ENCODE measurements at regions not wholly inside any gene's neighbourhood (a gene's known extent, or its start where the extent isn't known, plus 50 kb on each side); places are given as distances from the start of the nearest gene placed in this dataset.

- Histone ChIP-seq H3K27ac (no peak overlapping the region), H3K4me3 (no peak overlapping the region), H3K9me3 (no peaks in the 10 kb centered on the region), H3K4me1 (peaks cover 0 to 12% (median 0%) of the 10 kb centered on the region in 12 donors), H3K36me3 (no peaks in the 10 kb centered on the region), H3K27me3 (no peaks in the 10 kb centered on the region)
- DNase-seq, result no peak
- WGBS, 4 donors, result 28 to 38% (median 29%) methylated on average over 1 of the region's 1 CpG
- no peak for ATAC-seq
- intact Hi-C loops (cut with DNase I), result no loop called here
- TF ChIP-seq CTCF (IDR thresholded peaks at IDR 0.05), result no peak
- no peak for TF ChIP-seq POLR2A (IDR thresholded peaks at IDR 0.05)
Measured at GRCh38 chr2:13091455-13091854, 374.7 kb downstream of the TRIB2 start.

- Histone ChIP-seq H3K4me1 (peaks cover 0 to 12% (median 0%) of the 10 kb centered on the region in 12 donors), H3K9me3 (no peaks in the 10 kb centered on the region), H3K27ac (no peak overlapping the region), H3K4me3 (no peak overlapping the region), H3K27me3 (no peaks in the 10 kb centered on the region), H3K36me3 (no peaks in the 10 kb centered on the region)
- ATAC-seq (no peak), DNase-seq (no peak)
- intact Hi-C loops (cut with DNase I), result no loop called here
- WGBS, 4 donors, result 51 to 58% (median 54%) methylated on average over 2 of the region's 2 CpGs
- TF ChIP-seq CTCF (IDR thresholded peaks at IDR 0.05) (no peak), POLR2A (IDR thresholded peaks at IDR 0.05) (no peak)
Measured at GRCh38 chr2:13091861-13092378, 375.2 kb downstream of the TRIB2 start.

- Histone ChIP-seq H3K36me3 (no peaks in the 10 kb centered on the region), H3K27me3 (no peaks in the 10 kb centered on the region), H3K4me3 (no peak overlapping the region), H3K4me1 (peaks cover 0 to 12% (median 0%) of the 10 kb centered on the region in 12 donors), H3K27ac (no peak overlapping the region), H3K9me3 (no peaks in the 10 kb centered on the region)
- no peak for DNase-seq
- intact Hi-C loops (cut with DNase I), result no loop called here
- TF ChIP-seq CTCF (IDR thresholded peaks at IDR 0.05), result no peak
- TF ChIP-seq POLR2A (IDR thresholded peaks at IDR 0.05), result no peak
- WGBS, 4 donors, result 31 to 42% (median 32%) methylated on average over 1 of the region's 1 CpG
- ATAC-seq, result no peak
Measured at GRCh38 chr2:13093416-13093991, 376.8 kb downstream of the TRIB2 start.

- H3K9me3 ChIP-seq, result no peaks in the 10 kb centered on the region
- ATAC-seq (peak; percentile 85 to 98 (median 96)), DNase-seq (peak in 1 of 5 donors; percentile 18)
- H3K4me3 ChIP-seq, result no peak overlapping the region
- no peak for TF ChIP-seq POLR2A (IDR thresholded peaks at IDR 0.05)
- no peak for TF ChIP-seq CTCF (IDR thresholded peaks at IDR 0.05)
- 18 to 36% (median 26%) methylated on average over 4 of the region's 4 CpGs for WGBS, 4 donors
- intact Hi-C loops (cut with DNase I), result no loop called here
- peaks cover 0 to 15% (median 0%) of the 10 kb centered on the region in 12 donors for H3K4me1 ChIP-seq
- H3K27ac ChIP-seq, result peak overlapping the region in 6 of 12 donors; percentile 0 to 81 (median 54)
- no peaks in the 10 kb centered on the region for H3K36me3 ChIP-seq
- no peaks in the 10 kb centered on the region for H3K27me3 ChIP-seq
Measured at GRCh38 chr2:13102397-13103063, 385.8 kb downstream of the TRIB2 start.

Measured in heart left ventricle (tissue), 16 donors.